GM12864 (cell line): ENCODE measurements at regions not wholly inside any gene's neighbourhood (a gene's known extent, or its start where the extent isn't known, plus 50 kb on each side); places are given as distances from the start of the nearest gene placed in this dataset.
A peak's percentile ranks its signal among the peaks of the same experiment; 100 is the strongest.

ENCODE experiments used
- DNase-seq: peaks from one replicate; pipeline ENCODE4 v3.0.0-alpha.2; 2011; ENCODE audit warnings: low read depth
- H3K4me3 ChIP-seq: 2 replicates; pipeline ENCODE4 v1.5.1; 2011; ENCODE audit warnings: mild to moderate bottlenecking, low read depth, low read length, control low read depth
- TF ChIP-seq, protein P1 (sequence below): IDR thresholded peaks from 2 replicates; pipeline ENCODE4 v1.5.1; 2011; ENCODE audit warnings: low read depth, mild to moderate bottlenecking, moderate library complexity, low read length, control low read depth, inconsistent platforms; ENCODE audit errors: missing control alignments

DNA sequence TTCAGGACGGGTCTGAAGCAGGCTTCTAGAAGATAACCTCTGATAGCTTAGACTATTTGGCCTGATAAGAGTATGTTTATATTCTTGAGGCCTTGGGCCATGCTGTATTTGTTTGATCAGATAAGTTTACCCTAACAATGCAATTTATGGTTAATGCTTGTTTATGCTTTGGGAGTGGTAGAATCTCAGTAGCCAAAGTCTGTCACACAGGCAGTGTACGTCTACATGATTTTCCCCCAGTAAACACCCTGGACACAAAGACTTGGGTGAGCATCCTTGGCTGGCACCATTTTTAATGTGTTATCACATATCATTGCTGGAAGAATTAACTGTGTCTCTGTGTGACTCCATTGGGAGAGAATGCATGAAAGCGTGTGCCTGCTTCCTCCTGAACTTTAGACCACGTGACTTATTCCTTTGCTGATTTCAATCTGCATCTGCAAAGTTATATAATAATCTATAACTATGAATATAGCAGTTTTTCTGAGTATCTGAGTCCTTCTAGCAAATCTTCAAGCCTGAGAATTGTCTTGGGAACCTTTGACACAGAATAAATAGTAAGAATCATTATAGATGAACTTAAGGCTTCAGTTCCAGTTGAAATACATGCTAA is 172.4 kb downstream of the CASP12 start:
- no peak for DNase-seq
- TF ChIP-seq, protein P1, sequence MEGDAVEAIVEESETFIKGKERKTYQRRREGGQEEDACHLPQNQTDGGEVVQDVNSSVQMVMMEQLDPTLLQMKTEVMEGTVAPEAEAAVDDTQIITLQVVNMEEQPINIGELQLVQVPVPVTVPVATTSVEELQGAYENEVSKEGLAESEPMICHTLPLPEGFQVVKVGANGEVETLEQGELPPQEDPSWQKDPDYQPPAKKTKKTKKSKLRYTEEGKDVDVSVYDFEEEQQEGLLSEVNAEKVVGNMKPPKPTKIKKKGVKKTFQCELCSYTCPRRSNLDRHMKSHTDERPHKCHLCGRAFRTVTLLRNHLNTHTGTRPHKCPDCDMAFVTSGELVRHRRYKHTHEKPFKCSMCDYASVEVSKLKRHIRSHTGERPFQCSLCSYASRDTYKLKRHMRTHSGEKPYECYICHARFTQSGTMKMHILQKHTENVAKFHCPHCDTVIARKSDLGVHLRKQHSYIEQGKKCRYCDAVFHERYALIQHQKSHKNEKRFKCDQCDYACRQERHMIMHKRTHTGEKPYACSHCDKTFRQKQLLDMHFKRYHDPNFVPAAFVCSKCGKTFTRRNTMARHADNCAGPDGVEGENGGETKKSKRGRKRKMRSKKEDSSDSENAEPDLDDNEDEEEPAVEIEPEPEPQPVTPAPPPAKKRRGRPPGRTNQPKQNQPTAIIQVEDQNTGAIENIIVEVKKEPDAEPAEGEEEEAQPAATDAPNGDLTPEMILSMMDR = no peak

DNA sequence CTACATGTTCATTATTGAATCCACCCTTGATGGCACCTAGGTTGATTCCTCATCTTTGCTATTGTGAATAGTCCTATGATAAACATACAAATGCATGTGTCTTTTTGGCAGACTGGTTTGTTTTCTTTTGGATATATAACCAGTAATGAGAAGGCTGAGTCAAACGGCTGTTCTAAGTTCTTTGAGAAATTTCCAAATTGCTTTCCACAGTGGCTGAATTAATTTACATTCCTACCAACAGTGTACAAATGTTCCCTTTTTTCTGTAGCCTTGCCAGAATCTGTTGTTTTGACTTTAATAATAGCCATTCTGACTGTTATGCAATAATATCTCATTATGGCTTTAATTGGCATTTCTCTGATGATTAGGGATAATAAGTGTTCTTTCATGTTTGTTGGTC is 184.9 kb downstream of the CASP12 start:
- TF ChIP-seq, protein P1 = no peak
- no peak overlapping the region for H3K4me3 ChIP-seq
- no peak for DNase-seq

More for the DNA sequence above, 172.4 kb downstream of the CASP12 start:
- no peak overlapping the region for H3K4me3 ChIP-seq

DNA sequence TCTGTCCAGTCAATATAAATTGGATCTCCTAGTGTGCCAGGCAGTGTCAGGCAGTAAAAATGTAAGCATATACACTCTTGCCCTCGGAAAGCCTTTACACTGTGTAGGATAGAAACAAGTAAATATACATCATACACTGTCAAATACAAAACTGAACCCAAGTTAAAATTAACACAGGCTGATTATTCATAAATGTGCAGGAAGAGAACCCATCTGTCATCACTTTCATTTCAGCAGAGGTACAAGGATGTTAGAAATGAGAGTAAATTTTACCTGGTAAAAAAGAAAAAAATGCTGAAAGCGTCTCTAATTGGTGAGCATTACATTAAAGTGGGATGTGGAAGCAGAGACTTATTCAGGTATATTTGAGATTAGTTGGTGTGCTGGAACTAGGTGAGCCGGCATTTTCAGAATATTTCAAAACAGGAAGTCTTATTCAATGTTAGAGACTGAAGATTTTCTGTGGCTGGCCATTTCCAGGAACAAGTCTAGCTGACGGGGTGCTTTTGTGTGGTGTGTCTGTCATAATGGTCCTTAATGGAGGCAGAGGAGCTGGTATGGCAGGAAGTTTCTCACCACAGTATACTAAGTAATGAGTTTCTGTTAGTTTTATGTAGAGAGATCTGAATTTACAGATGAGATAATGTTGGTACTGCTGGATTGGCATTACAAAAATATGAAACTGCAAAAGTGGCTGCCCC is 192.6 kb downstream of the CASP12 start:
- peak; percentile 80 for DNase-seq
- TF ChIP-seq, protein P1 = no peak
- no peak overlapping the region; the same call in 1 of the 2 replicates for H3K4me3 ChIP-seq

DNA sequence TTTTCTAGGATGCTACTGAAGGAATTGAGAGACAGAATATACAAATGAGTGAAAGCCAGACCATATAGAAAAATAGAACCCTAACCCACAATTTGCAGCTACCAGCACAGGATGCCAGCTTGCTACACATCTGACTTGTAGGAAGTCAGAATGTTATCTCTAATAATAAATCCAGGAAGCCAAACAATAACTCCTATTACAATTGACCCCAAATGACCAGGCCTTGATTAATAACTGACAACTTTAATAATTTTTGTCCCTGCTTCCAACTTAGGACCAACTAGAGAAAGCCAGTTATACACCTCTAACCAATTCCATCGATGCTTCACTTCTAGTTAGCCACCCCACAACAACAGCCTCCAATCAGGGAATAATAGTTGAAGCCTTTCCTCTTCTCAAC is 193.4 kb downstream of the CASP12 start:
- DNase-seq = no peak
- TF ChIP-seq, protein P1 = no peak
- no peak overlapping the region for H3K4me3 ChIP-seq

DNA sequence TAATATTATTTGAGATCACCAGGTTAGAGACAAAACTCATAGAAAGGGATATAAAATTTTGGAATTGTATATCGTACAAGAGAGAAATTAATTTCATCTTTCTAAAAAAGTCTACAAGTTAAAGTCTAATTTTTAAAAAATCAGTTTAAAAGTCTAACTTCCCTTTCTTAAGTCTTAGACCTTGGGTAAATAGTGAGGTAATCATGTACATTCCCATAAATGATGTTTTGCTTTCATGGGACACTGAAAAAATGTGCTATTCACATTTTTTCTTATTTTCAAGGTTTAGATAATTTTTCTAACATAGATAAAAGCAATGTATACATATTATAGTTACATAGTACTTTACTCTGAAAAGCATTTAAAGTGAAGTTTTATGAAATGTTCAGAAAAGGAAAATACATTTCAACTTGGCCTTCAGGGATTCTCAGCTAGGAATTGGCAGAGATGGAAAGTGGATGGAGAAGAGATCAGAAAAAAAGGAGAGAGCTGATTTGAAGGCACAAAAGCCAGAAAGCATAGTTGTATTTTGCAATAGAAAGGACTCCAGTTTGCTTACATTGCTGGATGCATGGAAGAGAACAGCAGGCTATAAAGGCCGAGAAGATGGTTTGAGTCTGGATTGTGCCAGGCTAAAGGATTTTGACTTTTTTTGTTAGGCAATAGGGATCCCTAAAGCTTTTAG is 194.0 kb downstream of the CASP12 start:
- DNase-seq = no peak
- no peak overlapping the region for H3K4me3 ChIP-seq
- TF ChIP-seq, protein P1 = no peak

DNA sequence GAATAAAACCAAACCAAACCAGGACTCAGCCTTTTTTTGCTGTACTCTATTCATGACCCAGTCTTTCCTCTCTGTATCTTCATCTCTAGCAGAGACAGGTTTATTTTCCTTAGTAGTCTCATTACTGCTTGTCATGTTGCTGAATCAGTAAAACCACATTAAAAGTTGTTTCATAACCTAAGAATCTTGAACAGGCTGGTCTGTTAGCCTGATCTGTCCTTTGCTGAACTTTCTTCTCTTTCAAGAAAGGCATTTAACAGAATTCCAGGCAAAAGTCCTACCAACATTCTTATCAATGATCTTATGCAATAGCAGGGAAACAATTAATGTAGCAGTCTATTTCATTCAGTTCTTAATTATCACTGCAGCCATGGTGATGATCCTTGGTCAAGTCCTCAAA is 197.7 kb downstream of the CASP12 start:
- H3K4me3 ChIP-seq = no peak overlapping the region
- TF ChIP-seq, protein P1 = no peak
- DNase-seq = no peak
